ENCODE measurements at regions not wholly inside any gene's neighbourhood (a gene's known extent, or its start where the extent isn't known, plus 50 kb on each side); places are given as distances from the start of the nearest gene placed in this dataset.

GRCh38 chr7:26593393-26593792 lies 271.0 kb downstream of the SKAP2 start (continued):
- TF ChIP-seq CBX5 (IDR thresholded peaks at IDR 0.05; ENCODE audit: low read depth) (no peak), FOXM1 (IDR thresholded peaks at IDR 0.05; ENCODE audit: low read depth, low read length) (no peak), CREM (IDR thresholded peaks at IDR 0.05; ENCODE audit: low read depth) (no peak), KAT2A (conservative IDR thresholded peaks at IDR 0.05; ENCODE audit: control insufficient read depth, low read depth, low read length) (no peak), ATF2 (IDR thresholded peaks at IDR 0.05; ENCODE audit: low read length) (no peak), CBFB (IDR thresholded peaks at IDR 0.05; ENCODE audit: low read depth) (no peak)

GRCh38 chr7:26593896-26594295 lies 270.5 kb downstream of the SKAP2 start:
- FAIRE-seq: no peak

More at GRCh38 chr7:26593896-26594295, 270.5 kb downstream of the SKAP2 start:
- in situ Hi-C loops (cut with MboI): no loop called here
- H3K9ac ChIP-seq (ENCODE audit: control insufficient read depth, insufficient read depth, low read length): no peak overlapping the region
- TF ChIP-seq CEBPB (IDR thresholded peaks at IDR 0.05; ENCODE audit: borderline replicate concordance in 1 of 2, low read depth in 2 of 2, low read length in 2 of 2): no peak
- no peak for TF ChIP-seq NR2C2 (IDR thresholded peaks at IDR 0.05; ENCODE audit: borderline replicate concordance, control insufficient read depth, insufficient read length, low read depth)
- no peak for TF ChIP-seq BHLHE40 (IDR thresholded peaks at IDR 0.05; ENCODE audit: borderline replicate concordance in 1 of 2, low read depth in 2 of 2, low read length in 1 of 2)
- no peak for TF ChIP-seq ZNF274 (IDR thresholded peaks at IDR 0.05; ENCODE audit: insufficient read depth, insufficient read length)
- TF ChIP-seq TARDBP (IDR thresholded peaks at IDR 0.05; ENCODE audit: borderline replicate concordance): no peak
- ChIA-PET CTCF (no interaction called here), POLR2A (no interaction called here), SMC1A (ENCODE audit: uncharacterized antibody, unreplicated experiment) (interaction anchor here (0.5 to 0.7 kb wide), 2 partner anchors 13 to 252 kb away, joined by 3 read pairs; no protein-coding TSS in a partner anchor), RAD21 (ENCODE audit: unreplicated experiment) (no interaction called here)
- no peaks in the 10 kb centered on the region for H3K9me3 ChIP-seq (replicated peaks; ENCODE audit: control insufficient read depth, insufficient read depth, low read length)
- H3K4me2 ChIP-seq (ENCODE audit: control insufficient read depth, insufficient read depth): no peak overlapping the region
- ATAC-seq: no peak
- H3K27me3 ChIP-seq (replicated peaks in 1 of 2; ENCODE audit: control insufficient read depth in 2 of 2, insufficient read depth in 2 of 2, low read length in 1 of 2): no peaks in the 10 kb centered on the region
- no peak overlapping the region for H3K4me3 ChIP-seq
- H3K79me2 ChIP-seq (ENCODE audit: control insufficient read depth, insufficient read depth, low read length): no peaks in the 10 kb centered on the region
- H3K4me1 ChIP-seq (ENCODE audit: control insufficient read depth, insufficient read depth, low read length): no peaks in the 10 kb centered on the region
- DNase-seq (ENCODE audit: low read depth, low spot score): no peak
- H3K27ac ChIP-seq (ENCODE audit: control insufficient read depth, insufficient read depth): no peak overlapping the region
- WGBS (ENCODE audit: insufficient coverage, insufficient replicate concordance, low lambda C conversion rate, missing lambda C conversion rate): 84% methylated on average over 5 of the region's 5 CpGs
- H4K20me1 ChIP-seq (ENCODE audit: control insufficient read depth, insufficient read depth): no peaks in the 10 kb centered on the region
- H2AFZ ChIP-seq (ENCODE audit: control insufficient read depth, low read depth, low read length): no peak overlapping the region
- no peaks in the 10 kb centered on the region for H3K36me3 ChIP-seq (ENCODE audit: control insufficient read depth in 2 of 2, insufficient read depth in 2 of 2, low read length in 1 of 2)
- no TSS peak for BruUV-seq (replicated peaks)
- intact Hi-C loops (cut with micrococcal nuclease; ENCODE audit: unreplicated experiment): no loop called here

Data from GM12878 (cell line).